ENCODE measurements at regions not wholly inside any gene's neighbourhood (a gene's known extent, or its start where the extent isn't known, plus 50 kb on each side); places are given as distances from the start of the nearest gene placed in this dataset.

DNA sequence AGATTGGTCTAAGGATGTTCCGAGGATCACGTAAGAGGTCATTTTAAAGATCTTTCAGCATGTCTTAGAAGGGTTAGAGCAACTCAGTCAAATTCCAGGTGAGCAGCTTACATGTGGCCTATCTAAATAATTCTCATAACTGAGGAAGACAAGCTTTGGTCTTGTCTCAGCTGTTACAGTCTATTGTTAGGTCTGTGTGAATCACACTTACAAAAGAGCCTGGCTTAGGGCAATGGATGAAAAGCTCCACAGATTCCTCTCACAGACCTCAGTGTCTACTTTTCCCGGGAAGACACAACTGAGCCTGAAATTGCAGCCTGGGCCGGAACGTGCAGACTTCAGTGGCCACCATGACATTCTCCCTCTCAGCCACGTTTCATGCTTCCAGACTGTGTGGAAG is 173.1 kb downstream of the INHBA start:
- no peaks in the 10 kb centered on the region for H3K27me3 ChIP-seq
- TF ChIP-seq, protein P1, sequence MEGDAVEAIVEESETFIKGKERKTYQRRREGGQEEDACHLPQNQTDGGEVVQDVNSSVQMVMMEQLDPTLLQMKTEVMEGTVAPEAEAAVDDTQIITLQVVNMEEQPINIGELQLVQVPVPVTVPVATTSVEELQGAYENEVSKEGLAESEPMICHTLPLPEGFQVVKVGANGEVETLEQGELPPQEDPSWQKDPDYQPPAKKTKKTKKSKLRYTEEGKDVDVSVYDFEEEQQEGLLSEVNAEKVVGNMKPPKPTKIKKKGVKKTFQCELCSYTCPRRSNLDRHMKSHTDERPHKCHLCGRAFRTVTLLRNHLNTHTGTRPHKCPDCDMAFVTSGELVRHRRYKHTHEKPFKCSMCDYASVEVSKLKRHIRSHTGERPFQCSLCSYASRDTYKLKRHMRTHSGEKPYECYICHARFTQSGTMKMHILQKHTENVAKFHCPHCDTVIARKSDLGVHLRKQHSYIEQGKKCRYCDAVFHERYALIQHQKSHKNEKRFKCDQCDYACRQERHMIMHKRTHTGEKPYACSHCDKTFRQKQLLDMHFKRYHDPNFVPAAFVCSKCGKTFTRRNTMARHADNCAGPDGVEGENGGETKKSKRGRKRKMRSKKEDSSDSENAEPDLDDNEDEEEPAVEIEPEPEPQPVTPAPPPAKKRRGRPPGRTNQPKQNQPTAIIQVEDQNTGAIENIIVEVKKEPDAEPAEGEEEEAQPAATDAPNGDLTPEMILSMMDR (IDR thresholded peaks at IDR 0.05), result no peak

DNA sequence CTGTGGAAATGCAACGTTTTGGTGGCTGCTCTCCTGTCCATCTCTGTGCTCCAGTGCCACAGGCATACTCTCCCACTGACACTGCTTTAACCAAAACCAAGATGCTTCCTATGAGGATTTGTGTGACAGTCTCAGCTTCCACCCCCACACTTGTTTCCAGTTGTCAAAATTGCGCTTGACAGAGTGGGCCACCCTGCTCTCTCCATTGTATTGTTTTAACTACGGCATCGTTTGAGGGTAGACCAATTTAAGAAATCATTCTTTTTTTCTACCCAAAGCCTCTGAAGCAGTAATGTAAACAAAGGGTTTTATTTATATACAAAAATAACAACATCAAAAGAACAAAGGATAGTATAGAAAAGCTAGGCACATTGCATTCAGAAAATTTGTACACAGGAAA is 178.0 kb downstream of the INHBA start:
- no peak overlapping the region for H3K4me3 ChIP-seq (ENCODE audit: low read depth in 1 of 2, low read length in 1 of 2)
- H3K4me1 ChIP-seq (ENCODE audit: control insufficient read depth in 1 of 2, insufficient read depth in 1 of 2, low read depth in 1 of 2, low read length in 1 of 2), result no peaks in the 10 kb centered on the region
- TF ChIP-seq, protein P1 (IDR thresholded peaks at IDR 0.05), result no peak
- H3K9me3 ChIP-seq, result peaks cover 2% of the 10 kb centered on the region
- no peak overlapping the region for H3K27ac ChIP-seq
- no peaks in the 10 kb centered on the region for H3K27me3 ChIP-seq
- no peaks in the 10 kb centered on the region for H3K36me3 ChIP-seq

More for the DNA sequence above, 173.1 kb downstream of the INHBA start:
- Histone ChIP-seq H3K4me3 (ENCODE audit: low read depth in 1 of 2, low read length in 1 of 2) (no peak overlapping the region), H3K4me1 (ENCODE audit: control insufficient read depth in 1 of 2, insufficient read depth in 1 of 2, low read depth in 1 of 2, low read length in 1 of 2) (no peaks in the 10 kb centered on the region), H3K36me3 (no peaks in the 10 kb centered on the region), H3K9me3 (no peaks in the 10 kb centered on the region), H3K27ac (no peak overlapping the region)

DNA sequence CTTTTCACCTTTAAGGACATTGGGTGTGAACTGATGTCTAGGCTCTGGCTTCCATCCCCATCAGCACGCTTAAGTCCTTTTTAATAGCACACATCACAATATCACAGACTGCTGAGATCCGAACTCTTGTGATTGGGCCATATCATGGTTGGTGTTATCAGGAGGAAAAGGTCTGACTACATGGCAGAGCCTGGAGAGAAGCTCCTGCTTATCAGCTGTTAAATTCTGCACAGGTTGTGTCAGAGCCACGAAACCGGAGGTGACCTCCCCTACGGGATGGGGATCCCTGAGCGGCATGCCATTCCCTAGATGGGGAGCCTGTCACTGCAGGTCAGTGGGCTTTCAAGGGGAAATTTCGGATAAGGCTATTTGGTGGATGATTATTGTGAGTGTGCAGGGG is 182.4 kb downstream of the INHBA start:
- H3K27me3 ChIP-seq, result no peaks in the 10 kb centered on the region
- H3K27ac ChIP-seq, result no peak overlapping the region
- peaks cover 7 to 8% of the 10 kb centered on the region in 2 experiments for H3K4me1 ChIP-seq (ENCODE audit: control insufficient read depth in 1 of 2, insufficient read depth in 1 of 2, low read depth in 1 of 2, low read length in 1 of 2)
- peaks cover 2% of the 10 kb centered on the region for H3K9me3 ChIP-seq
- TF ChIP-seq, protein P1 (IDR thresholded peaks at IDR 0.05), result no peak
- H3K4me3 ChIP-seq (ENCODE audit: low read depth in 1 of 2, low read length in 1 of 2), result no peak overlapping the region
- H3K36me3 ChIP-seq, result no peaks in the 10 kb centered on the region

DNA sequence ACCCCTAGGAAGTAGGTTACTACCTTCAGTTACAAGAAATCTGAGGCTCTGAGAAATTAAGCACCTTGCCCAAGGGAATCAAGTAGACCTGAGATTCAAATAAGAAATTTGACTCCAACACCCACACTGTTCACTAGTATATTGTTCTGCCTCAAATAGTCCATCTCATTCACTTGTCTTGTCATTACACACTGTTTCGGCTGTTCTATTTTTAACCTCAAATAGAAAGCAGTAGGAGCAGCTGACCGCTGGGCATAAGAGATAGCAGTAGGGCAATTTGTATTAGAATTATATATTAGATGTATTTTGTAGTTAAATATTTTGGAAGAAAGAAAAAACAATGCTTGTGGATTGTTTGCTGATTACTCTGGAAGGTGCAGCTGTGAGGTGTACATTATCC is 185.1 kb downstream of the INHBA start:
- no peaks in the 10 kb centered on the region for H3K9me3 ChIP-seq
- no peaks in the 10 kb centered on the region for H3K36me3 ChIP-seq
- TF ChIP-seq, protein P1 (IDR thresholded peaks at IDR 0.05), result no peak
- peaks cover 7 to 8% of the 10 kb centered on the region in 2 experiments for H3K4me1 ChIP-seq (ENCODE audit: control insufficient read depth in 1 of 2, insufficient read depth in 1 of 2, low read depth in 1 of 2, low read length in 1 of 2)
- H3K27me3 ChIP-seq, result no peaks in the 10 kb centered on the region
- no peak overlapping the region for H3K27ac ChIP-seq
- no peak overlapping the region for H3K4me3 ChIP-seq (ENCODE audit: low read depth in 1 of 2, low read length in 1 of 2)

DNA sequence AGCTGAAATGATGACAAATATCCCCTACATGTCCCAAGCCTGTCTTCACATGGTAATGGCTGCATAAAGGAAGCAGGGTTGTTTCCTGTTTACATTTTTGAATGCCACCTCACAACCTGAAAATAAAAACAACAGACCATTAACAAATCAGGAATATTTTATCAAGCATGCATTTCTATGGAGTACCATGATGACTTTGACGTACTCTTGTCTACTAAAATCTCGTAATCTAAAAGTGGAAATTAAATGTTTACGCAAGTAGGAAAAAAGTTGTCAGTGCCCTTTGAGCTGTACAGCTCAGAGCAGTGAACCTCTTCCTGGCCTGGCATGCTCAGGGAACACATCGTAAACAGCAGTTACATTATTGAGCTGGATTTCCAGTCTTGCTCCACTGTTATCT is 194.1 kb downstream of the INHBA start:
- H3K36me3 ChIP-seq, result no peaks in the 10 kb centered on the region
- TF ChIP-seq, protein P1 (IDR thresholded peaks at IDR 0.05), result no peak
- H3K27ac ChIP-seq, result peak overlapping the region; percentile 61
- no peak overlapping the region for H3K4me3 ChIP-seq (ENCODE audit: low read depth in 1 of 2, low read length in 1 of 2)
- H3K9me3 ChIP-seq, result no peaks in the 10 kb centered on the region
- peaks cover 22 to 30% of the 10 kb centered on the region in 2 experiments for H3K4me1 ChIP-seq (ENCODE audit: control insufficient read depth in 1 of 2, insufficient read depth in 1 of 2, low read depth in 1 of 2, low read length in 1 of 2)
- no peaks in the 10 kb centered on the region for H3K27me3 ChIP-seq
